Right lobe of liver (tissue), 4 donors: ENCODE measurements at regions not wholly inside any gene's neighbourhood (a gene's known extent, or its start where the extent isn't known, plus 50 kb on each side); places are given as distances from the start of the nearest gene placed in this dataset.

Experiments
- POLR2A ChIP-seq: fragments of 450-650 bp; IDR thresholded peaks from one replicate; pipeline ENCODE4 v1.6.1; 2017; ENCODE audit warnings: antibody characterized with exemption, mild to moderate bottlenecking
- TF ChIP-seq, protein P1 (sequence below), 4 donors: fragments of 200-600 bp in 3 of 4; fragments of 450-650 bp in 1 of 4; IDR thresholded peaks; one replicate each; pipeline versions ENCODE4 v1.5.1 to v1.8.0; 2016 to 2022; ENCODE audit warnings: antibody characterized with exemption in 4 of 4, mild to moderate bottlenecking in 2 of 4
- donor health status: DM: no; HTN: no; CAD: no.
- donor health status: DM: no; HTN: no; CAD: no.
- donor health status: DM: no; HTN: yes; CAD: no.

DNA sequence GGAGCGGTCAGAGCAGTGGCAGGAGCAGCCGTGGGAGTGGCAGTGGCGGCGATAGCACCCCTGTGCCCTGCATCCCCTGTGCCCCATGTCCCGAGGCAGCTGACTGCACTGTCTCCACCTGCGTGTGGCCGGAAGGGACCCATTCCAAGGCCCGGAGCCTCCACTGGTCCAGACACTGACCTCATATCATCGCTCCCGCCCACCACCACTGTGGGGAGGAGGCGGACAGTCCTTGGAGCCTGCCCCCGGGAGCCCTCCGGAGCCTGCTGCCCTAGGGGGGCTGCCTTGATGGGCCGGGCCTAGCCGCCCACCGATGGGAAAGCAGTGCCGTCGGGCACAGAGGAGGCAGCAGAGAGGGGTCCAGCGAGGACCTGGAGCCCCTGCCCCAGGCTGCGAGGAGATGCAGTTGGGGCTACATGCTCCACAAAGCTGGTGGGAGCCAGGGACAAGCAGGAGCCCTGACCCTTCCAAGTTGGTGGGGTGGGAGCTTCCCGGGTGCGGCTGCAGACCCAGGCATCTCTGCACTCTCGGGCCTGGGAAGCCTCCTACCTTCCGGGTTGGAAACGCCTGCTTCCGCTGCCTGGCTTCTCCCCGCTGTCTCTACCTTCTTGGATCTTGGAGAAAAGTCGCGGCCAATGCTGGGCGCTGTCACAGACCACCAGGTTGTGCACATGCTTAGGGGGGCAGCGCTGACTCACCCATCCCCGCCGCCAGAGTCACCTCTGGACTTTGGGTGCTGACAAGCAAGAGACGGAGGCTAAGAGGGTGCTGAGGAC lies 283.2 kb upstream of the ROBO1 start:
- TF ChIP-seq POLR2A = no peak
- TF ChIP-seq, protein P1, sequence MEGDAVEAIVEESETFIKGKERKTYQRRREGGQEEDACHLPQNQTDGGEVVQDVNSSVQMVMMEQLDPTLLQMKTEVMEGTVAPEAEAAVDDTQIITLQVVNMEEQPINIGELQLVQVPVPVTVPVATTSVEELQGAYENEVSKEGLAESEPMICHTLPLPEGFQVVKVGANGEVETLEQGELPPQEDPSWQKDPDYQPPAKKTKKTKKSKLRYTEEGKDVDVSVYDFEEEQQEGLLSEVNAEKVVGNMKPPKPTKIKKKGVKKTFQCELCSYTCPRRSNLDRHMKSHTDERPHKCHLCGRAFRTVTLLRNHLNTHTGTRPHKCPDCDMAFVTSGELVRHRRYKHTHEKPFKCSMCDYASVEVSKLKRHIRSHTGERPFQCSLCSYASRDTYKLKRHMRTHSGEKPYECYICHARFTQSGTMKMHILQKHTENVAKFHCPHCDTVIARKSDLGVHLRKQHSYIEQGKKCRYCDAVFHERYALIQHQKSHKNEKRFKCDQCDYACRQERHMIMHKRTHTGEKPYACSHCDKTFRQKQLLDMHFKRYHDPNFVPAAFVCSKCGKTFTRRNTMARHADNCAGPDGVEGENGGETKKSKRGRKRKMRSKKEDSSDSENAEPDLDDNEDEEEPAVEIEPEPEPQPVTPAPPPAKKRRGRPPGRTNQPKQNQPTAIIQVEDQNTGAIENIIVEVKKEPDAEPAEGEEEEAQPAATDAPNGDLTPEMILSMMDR (IDR thresholded peaks at IDR 0.05) = no peak
